Natural killer cell (primary cell): ENCODE measurements at regions not wholly inside any gene's neighbourhood (a gene's known extent, or its start where the extent isn't known, plus 50 kb on each side); places are given as distances from the start of the nearest gene placed in this dataset.

Source experiments
- ATAC-seq, 3 donors: fragments of 150-1000 bp in 2 of 3; fragments of 200-7000 bp in 1 of 3; cut with Tn5 transposase; 1 replicate in 1 of 3; 2 replicates in 2 of 3; pipeline ENCODE4 v1.10.0; 2021; ENCODE audit warnings: mild to moderate bottlenecking in 2 of 3, moderate library complexity in 2 of 3
- DNase-seq, 2 donors: peaks; one replicate each; pipeline versions ENCODE4 v3.0.0 to v3.0.0-alpha.2; 2013 to 2021; ENCODE audit warnings: mixed read lengths in 1 of 2
- H3K27ac ChIP-seq: one replicate; pipeline ENCODE4 v1.5.1; 2013; ENCODE audit warnings: mild to moderate bottlenecking, low read length
- H3K27me3 ChIP-seq: one replicate; pipeline ENCODE4 v1.6.1; 2013; ENCODE audit warnings: low read length; ENCODE audit not compliant: control insufficient read depth, insufficient read depth
- H3K36me3 ChIP-seq: one replicate; pipeline ENCODE4 v1.6.1; 2013; ENCODE audit warnings: low read length; ENCODE audit not compliant: control insufficient read depth, insufficient read depth
- H3K4me1 ChIP-seq: one replicate; pipeline ENCODE4 v1.6.1; 2013; ENCODE audit warnings: low read length; ENCODE audit not compliant: control insufficient read depth, insufficient read depth
- H3K4me3 ChIP-seq: one replicate; pipeline ENCODE4 v1.5.1; 2013; ENCODE audit warnings: low read length
- H3K9me3 ChIP-seq: one replicate; pipeline ENCODE4 v1.6.1; 2013; ENCODE audit warnings: low read length; ENCODE audit not compliant: control insufficient read depth, insufficient read depth
- H3K27ac Mint-ChIP-seq, 2 donors: one replicate each; pipeline ENCODE4 v1.8.0; 2022; ENCODE audit warnings: mild to moderate bottlenecking in 2 of 2, mixed read lengths in 2 of 2, moderate library complexity in 1 of 2
- H3K27me3 Mint-ChIP-seq, 2 donors: one replicate each; pipeline ENCODE4 v1.8.0; 2022; ENCODE audit warnings: low read depth in 2 of 2, mixed read lengths in 2 of 2
- H3K36me3 Mint-ChIP-seq: one replicate; pipeline ENCODE4 v1.8.0; 2022; ENCODE audit warnings: mixed read lengths
- H3K4me1 Mint-ChIP-seq, 2 donors: one replicate each; pipeline ENCODE4 v1.8.0; 2022; ENCODE audit warnings: mixed read lengths in 2 of 2
- H3K4me3 Mint-ChIP-seq: one replicate; pipeline ENCODE4 v1.8.0; 2022; ENCODE audit warnings: mild to moderate bottlenecking, moderate library complexity, mixed read lengths
- H3K9me3 Mint-ChIP-seq, 2 donors: one replicate each; pipeline ENCODE4 v1.8.0; 2022; ENCODE audit warnings: mixed read lengths in 2 of 2
- WGBS: methylation state at CpG from one replicate; pipeline ENCODE4 v1.1.7; 2013; ENCODE audit warnings: missing lambda C conversion rate; ENCODE audit not compliant: insufficient coverage; 5-methylcytosine and 5-hydroxymethylcytosine counted together
- intact Hi-C: fragments of 100-400 bp; cut with micrococcal nuclease; formaldehyde crosslinking; loops from one replicate; pipeline ENCODE4 v1.14.2; 2022
- TF ChIP-seq, protein P1 (sequence below): fragments of 200-600 bp; IDR thresholded peaks from one replicate; pipeline ENCODE4 v1.8.0; 2022; ENCODE audit warnings: antibody characterized with exemption

DNA sequence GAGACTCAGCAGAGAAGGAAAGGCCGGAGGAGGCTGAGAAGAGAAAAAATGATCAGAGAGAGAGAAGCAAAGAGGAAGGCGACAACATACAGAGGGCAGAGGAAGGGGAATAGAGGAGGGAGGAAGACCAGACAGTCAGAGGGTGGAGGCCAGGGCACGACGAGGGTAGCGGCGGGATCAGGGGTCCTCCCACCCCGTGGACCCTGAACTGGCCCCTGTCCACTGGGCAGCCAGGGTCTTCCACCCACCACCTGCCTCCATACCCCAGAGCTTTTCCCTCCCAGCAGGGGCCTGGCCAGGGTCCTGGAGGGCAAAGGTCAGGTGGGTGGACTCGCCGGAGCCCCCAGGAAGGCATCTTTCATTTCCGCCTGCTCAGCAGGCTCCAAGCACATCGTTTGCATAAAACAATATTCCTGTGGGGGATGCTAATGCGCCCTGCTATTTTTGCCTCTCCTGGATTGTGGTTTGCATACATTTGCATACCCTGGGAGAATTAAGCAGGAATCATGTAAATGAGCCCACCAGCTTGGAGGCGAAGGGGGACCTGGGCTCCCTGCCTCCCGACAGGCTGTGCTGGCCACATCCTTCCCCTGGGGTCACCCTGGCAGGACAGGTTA is 394.1 kb downstream of the MN1 start:
- no peaks in the 10 kb centered on the region for H3K9me3 ChIP-seq
- Mint-ChIP-seq H3K36me3 (no peaks in the 10 kb centered on the region), H3K27me3 (peaks cover 6 to 15% of the 10 kb centered on the region in 2 donors), H3K4me3 (no peak overlapping the region), H3K9me3 (no peaks in the 10 kb centered on the region), H3K4me1 (peaks cover 0 to 5% of the 10 kb centered on the region in 2 donors), H3K27ac (no peak overlapping the region)
- H3K27me3 ChIP-seq, result no peaks in the 10 kb centered on the region
- 84% methylated on average over 14 of the region's 14 CpGs for WGBS
- H3K27ac ChIP-seq, result no peak overlapping the region
- no peak overlapping the region for H3K4me3 ChIP-seq
- intact Hi-C loops, result no loop called here
- H3K4me1 ChIP-seq, result no peaks in the 10 kb centered on the region
- ATAC-seq, result no peak
- DNase-seq, result no peak
- H3K36me3 ChIP-seq, result no peaks in the 10 kb centered on the region
- TF ChIP-seq, protein P1, sequence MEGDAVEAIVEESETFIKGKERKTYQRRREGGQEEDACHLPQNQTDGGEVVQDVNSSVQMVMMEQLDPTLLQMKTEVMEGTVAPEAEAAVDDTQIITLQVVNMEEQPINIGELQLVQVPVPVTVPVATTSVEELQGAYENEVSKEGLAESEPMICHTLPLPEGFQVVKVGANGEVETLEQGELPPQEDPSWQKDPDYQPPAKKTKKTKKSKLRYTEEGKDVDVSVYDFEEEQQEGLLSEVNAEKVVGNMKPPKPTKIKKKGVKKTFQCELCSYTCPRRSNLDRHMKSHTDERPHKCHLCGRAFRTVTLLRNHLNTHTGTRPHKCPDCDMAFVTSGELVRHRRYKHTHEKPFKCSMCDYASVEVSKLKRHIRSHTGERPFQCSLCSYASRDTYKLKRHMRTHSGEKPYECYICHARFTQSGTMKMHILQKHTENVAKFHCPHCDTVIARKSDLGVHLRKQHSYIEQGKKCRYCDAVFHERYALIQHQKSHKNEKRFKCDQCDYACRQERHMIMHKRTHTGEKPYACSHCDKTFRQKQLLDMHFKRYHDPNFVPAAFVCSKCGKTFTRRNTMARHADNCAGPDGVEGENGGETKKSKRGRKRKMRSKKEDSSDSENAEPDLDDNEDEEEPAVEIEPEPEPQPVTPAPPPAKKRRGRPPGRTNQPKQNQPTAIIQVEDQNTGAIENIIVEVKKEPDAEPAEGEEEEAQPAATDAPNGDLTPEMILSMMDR, result no peak

GRCh38 chr22:27408068-27408467 is 393.5 kb downstream of the MN1 start:
- TF ChIP-seq, protein P1, result no peak
- Histone ChIP-seq H3K4me1 (no peaks in the 10 kb centered on the region), H3K4me3 (no peak overlapping the region), H3K27me3 (no peaks in the 10 kb centered on the region), H3K36me3 (no peaks in the 10 kb centered on the region), H3K9me3 (no peaks in the 10 kb centered on the region), H3K27ac (no peak overlapping the region)
- no peak overlapping the region for H3K27ac Mint-ChIP-seq
- ATAC-seq (no peak), DNase-seq (no peak)
- no peaks in the 10 kb centered on the region for H3K9me3 Mint-ChIP-seq
- H3K36me3 Mint-ChIP-seq, result no peaks in the 10 kb centered on the region
- intact Hi-C loops, result no loop called here
- H3K27me3 Mint-ChIP-seq, result peaks cover 6 to 15% of the 10 kb centered on the region in 2 donors
- WGBS, result 38% methylated on average over 2 of the region's 2 CpGs
- H3K4me1 Mint-ChIP-seq, result peaks cover 0 to 5% of the 10 kb centered on the region in 2 donors
- no peak overlapping the region for H3K4me3 Mint-ChIP-seq

DNA sequence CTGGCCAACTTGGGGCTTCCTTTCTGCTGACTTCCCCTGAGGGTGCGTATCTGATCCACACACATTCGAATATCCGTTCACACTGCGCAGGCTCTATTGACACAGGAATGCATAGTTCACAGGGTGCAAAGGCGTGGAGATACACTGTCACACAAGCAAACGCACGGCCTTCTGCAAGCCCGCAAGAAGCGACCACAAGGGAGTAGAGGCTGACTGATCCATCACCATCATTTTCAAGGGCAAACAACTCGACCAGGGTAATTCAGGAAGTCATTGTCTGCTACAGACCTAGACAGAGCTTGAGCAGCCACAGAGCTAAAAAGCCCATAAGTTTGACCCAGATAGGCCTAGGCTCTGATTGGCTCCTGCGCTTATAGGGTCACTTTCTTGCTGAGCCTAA is 392.3 kb downstream of the MN1 start:
- H3K9me3 Mint-ChIP-seq, result no peaks in the 10 kb centered on the region
- Histone ChIP-seq H3K4me1 (no peaks in the 10 kb centered on the region), H3K27me3 (no peaks in the 10 kb centered on the region), H3K9me3 (no peaks in the 10 kb centered on the region), H3K27ac (no peak overlapping the region), H3K4me3 (no peak overlapping the region), H3K36me3 (no peaks in the 10 kb centered on the region)
- H3K4me1 Mint-ChIP-seq, result peaks cover 0 to 5% of the 10 kb centered on the region in 2 donors
- no peak overlapping the region for H3K27ac Mint-ChIP-seq
- 72% methylated on average over 11 of the region's 11 CpGs for WGBS
- DNase-seq (no peak), ATAC-seq (no peak)
- no peak overlapping the region for H3K4me3 Mint-ChIP-seq
- H3K36me3 Mint-ChIP-seq, result no peaks in the 10 kb centered on the region
- intact Hi-C loops, result no loop called here
- H3K27me3 Mint-ChIP-seq, result peaks cover 6 to 15% of the 10 kb centered on the region in 2 donors
- TF ChIP-seq, protein P1, result no peak

DNA sequence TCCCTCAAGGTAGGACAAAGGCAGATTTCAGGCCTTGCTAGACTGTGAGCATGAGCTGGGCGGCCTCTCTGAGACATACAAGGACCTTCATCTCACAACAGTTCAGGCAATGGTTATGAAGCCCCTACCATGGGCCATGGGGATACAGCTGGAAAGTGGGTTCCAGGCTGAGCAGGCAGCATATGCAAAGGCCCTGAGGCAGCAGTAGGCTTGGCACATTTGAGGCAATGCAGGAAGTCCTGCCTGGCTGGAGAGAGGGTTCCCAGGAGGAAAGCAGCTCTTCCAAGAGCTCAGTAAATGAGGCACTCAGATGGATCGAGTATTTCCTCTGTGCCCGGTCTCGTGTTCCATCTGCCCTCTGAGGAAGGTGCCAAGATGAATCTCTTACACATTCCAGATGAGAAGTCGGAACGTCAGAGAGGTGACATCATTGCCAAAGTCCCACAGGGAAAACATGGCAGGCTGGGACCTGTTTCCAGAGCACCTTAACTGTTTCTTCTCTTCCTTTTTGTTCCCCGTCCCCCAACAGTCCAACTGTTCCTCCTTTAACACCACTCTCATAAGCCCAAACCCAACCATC is 388.6 kb downstream of the MN1 start:
- no peak for ATAC-seq
- Histone ChIP-seq H3K36me3 (no peaks in the 10 kb centered on the region), H3K9me3 (no peaks in the 10 kb centered on the region), H3K4me3 (no peak overlapping the region), H3K4me1 (no peaks in the 10 kb centered on the region), H3K27me3 (no peaks in the 10 kb centered on the region), H3K27ac (no peak overlapping the region)
- Mint-ChIP-seq H3K4me3 (no peak overlapping the region), H3K36me3 (no peaks in the 10 kb centered on the region), H3K27me3 (peaks cover 15 to 18% of the 10 kb centered on the region in 2 donors), H3K4me1 (peaks cover 0 to 5% of the 10 kb centered on the region in 2 donors), H3K9me3 (no peaks in the 10 kb centered on the region), H3K27ac (no peak overlapping the region)
- 87% methylated on average over 7 of the region's 7 CpGs for WGBS
- TF ChIP-seq, protein P1, result no peak
- intact Hi-C loops, result no loop called here
- no peak for DNase-seq
